T-cell (primary cell): ENCODE measurements at regions not wholly inside any gene's neighbourhood (a gene's known extent, or its start where the extent isn't known, plus 50 kb on each side); places are given as distances from the start of the nearest gene placed in this dataset.

Source experiments
- ATAC-seq, 4 experiments: fragments of 200-7000 bp in 3 of 4; fragments of 150-1000 bp in 1 of 4; cut with Tn5 transposase; replicated peaks in 1 of 4; 1 replicate in 3 of 4; 2 replicates in 1 of 4; pipeline ENCODE4 v1.10.0; 2021; ENCODE audit warnings: moderate library complexity in 3 of 4, mild to moderate bottlenecking in 2 of 4, moderate number of reproducible peaks in 1 of 4
- CTCF ChIA-PET, 2 donors: fragments of 300-600 bp; sonication (Branson Sonifier 250); formaldehyde crosslinking; loops; one replicate each; lab custom pipeline; 2022; ENCODE audit warnings: antibody characterized with exemption in 2 of 2; lab: Charles Lee
- POLR2A ChIA-PET, 2 donors: fragments of 300-600 bp; sonication (Branson Sonifier 250); formaldehyde crosslinking; loops; one replicate each; lab custom pipeline; 2022; ENCODE audit warnings: antibody characterized with exemption in 2 of 2; lab: Charles Lee
- DNase-seq, 35 experiments: peaks; one replicate each; pipeline versions ENCODE4 v3.0.0 to v3.0.0-alpha.2; 2013 to 2023
- H3K27ac ChIP-seq: one replicate; pipeline ENCODE4 v1.5.1; 2013; ENCODE audit warnings: low read length
- H3K27me3 ChIP-seq, 2 experiments: replicated peaks in 1 of 2; 1 replicate in 1 of 2; 2 replicates in 1 of 2; pipeline versions ENCODE4 v1.6.1 to v1.7.0; 2013; ENCODE audit warnings: low read length in 1 of 2, mixed read lengths in 1 of 2; ENCODE audit not compliant: control insufficient read depth in 2 of 2, insufficient read depth in 2 of 2; ENCODE audit errors: extremely low read depth in 1 of 2
- H3K36me3 ChIP-seq, 2 donors: 1 replicate in 1 of 2; 2 replicates in 1 of 2; pipeline versions ENCODE4 v1.6.1 to v1.7.0; 2013; ENCODE audit warnings: low read length in 1 of 2; ENCODE audit not compliant: control insufficient read depth in 2 of 2, insufficient read depth in 1 of 2; ENCODE audit errors: extremely low read depth in 1 of 2
- H3K4me1 ChIP-seq, 2 experiments: 1 replicate in 1 of 2; 2 replicates in 1 of 2; pipeline versions ENCODE4 v1.6.1 to v1.7.0; 2013; ENCODE audit warnings: low read length in 2 of 2, mixed read lengths in 1 of 2; ENCODE audit not compliant: insufficient read depth in 2 of 2, control insufficient read depth in 1 of 2; ENCODE audit errors: extremely low read depth in 1 of 2
- H3K4me3 ChIP-seq, 2 donors: 1 replicate in 1 of 2; 2 replicates in 1 of 2; pipeline versions ENCODE4 v1.5.1 to v1.7.0; 2013; ENCODE audit warnings: mild to moderate bottlenecking in 2 of 2, low read length in 1 of 2, moderate library complexity in 1 of 2; ENCODE audit not compliant: control insufficient read depth in 1 of 2; ENCODE audit errors: extremely low read depth in 1 of 2
- H3K9me3 ChIP-seq: 2 replicates; pipeline ENCODE4 v1.7.0; 2013
- H3K27ac Mint-ChIP-seq, 2 donors: one replicate each; pipeline ENCODE4 v1.8.0; 2020 to 2021; ENCODE audit warnings: mild to moderate bottlenecking in 2 of 2, mixed read lengths in 2 of 2
- H3K27me3 Mint-ChIP-seq, 2 donors: one replicate each; pipeline ENCODE4 v1.8.0; 2021 to 2022; ENCODE audit warnings: mixed read lengths in 2 of 2
- H3K36me3 Mint-ChIP-seq: one replicate; pipeline ENCODE4 v1.8.0; 2021; ENCODE audit warnings: mixed read lengths
- H3K4me1 Mint-ChIP-seq, 3 donors: one replicate each; pipeline ENCODE4 v1.8.0; 2020 to 2022; ENCODE audit warnings: mixed read lengths in 3 of 3, mild to moderate bottlenecking in 1 of 3
- H3K4me3 Mint-ChIP-seq, 3 donors: one replicate each; pipeline ENCODE4 v1.8.0; 2020 to 2022; ENCODE audit warnings: mild to moderate bottlenecking in 3 of 3, mixed read lengths in 3 of 3, moderate library complexity in 3 of 3
- H3K9me3 Mint-ChIP-seq, 3 donors: one replicate each; pipeline ENCODE4 v1.8.0; 2020 to 2022; ENCODE audit warnings: mixed read lengths in 3 of 3
- WGBS: methylation state at CpG from one replicate; pipeline ENCODE4 v1.1.5; 2013; ENCODE audit warnings: missing lambda C conversion rate; ENCODE audit not compliant: insufficient coverage; 5-methylcytosine and 5-hydroxymethylcytosine counted together

GRCh38 chr2:103618112-103618511 is 856.3 kb downstream of the TMEM182 start:
- H3K27me3 ChIP-seq: no peaks in the 10 kb centered on the region
- POLR2A ChIA-PET: no interaction called here
- no peaks in the 10 kb centered on the region for H3K4me1 Mint-ChIP-seq
- no CpG with 5 or more reads among the region's 2 CpGs for WGBS
- ATAC-seq (no peak), DNase-seq (no peak)
- CTCF ChIA-PET: no interaction called here
- H3K4me3 ChIP-seq: no peak overlapping the region
- H3K27ac Mint-ChIP-seq: no peak overlapping the region
- H3K27me3 Mint-ChIP-seq: no peaks in the 10 kb centered on the region
- no peaks in the 10 kb centered on the region for H3K36me3 Mint-ChIP-seq
- peaks cover 2% of the 10 kb centered on the region for H3K9me3 ChIP-seq
- H3K27ac ChIP-seq: no peak overlapping the region
- H3K9me3 Mint-ChIP-seq: peaks cover 23 to 49% (median 30%) of the 10 kb centered on the region in 3 donors
- H3K36me3 ChIP-seq: no peaks in the 10 kb centered on the region
- no peaks in the 10 kb centered on the region for H3K4me1 ChIP-seq
- H3K4me3 Mint-ChIP-seq: no peak overlapping the region

- DNase-seq (no peak), ATAC-seq (no peak)
- Histone ChIP-seq H3K27me3 (no peaks in the 10 kb centered on the region), H3K9me3 (no peaks in the 10 kb centered on the region), H3K36me3 (no peaks in the 10 kb centered on the region), H3K4me3 (no peak overlapping the region), H3K4me1 (no peaks in the 10 kb centered on the region), H3K27ac (no peak overlapping the region)
- ChIA-PET POLR2A (no interaction called here), CTCF (no interaction called here)
- WGBS: no CpG with 5 or more reads among the region's 1 CpG
- Mint-ChIP-seq H3K9me3 (peaks cover 20 to 34% (median 26%) of the 10 kb centered on the region in 3 donors), H3K4me3 (no peak overlapping the region), H3K4me1 (no peaks in the 10 kb centered on the region), H3K36me3 (no peaks in the 10 kb centered on the region), H3K27me3 (no peaks in the 10 kb centered on the region), H3K27ac (no peak overlapping the region)
Measured at GRCh38 chr2:103627301-103627700, 865.5 kb downstream of the TMEM182 start.

- Histone ChIP-seq H3K4me3 (no peak overlapping the region), H3K4me1 (no peaks in the 10 kb centered on the region), H3K27ac (no peak overlapping the region), H3K36me3 (no peaks in the 10 kb centered on the region), H3K27me3 (no peaks in the 10 kb centered on the region), H3K9me3 (peaks cover 2% of the 10 kb centered on the region)
- no peak overlapping the region for H3K27ac Mint-ChIP-seq
- no peaks in the 10 kb centered on the region for H3K4me1 Mint-ChIP-seq
- no peak overlapping the region for H3K4me3 Mint-ChIP-seq
- H3K9me3 Mint-ChIP-seq: peaks cover 4 to 17% (median 10%) of the 10 kb centered on the region in 3 donors
- no peaks in the 10 kb centered on the region for H3K36me3 Mint-ChIP-seq
- CTCF ChIA-PET: no interaction called here
- DNase-seq (no peak), ATAC-seq (no peak)
- POLR2A ChIA-PET: no interaction called here
- no CpG with 5 or more reads among the region's 2 CpGs for WGBS
- no peaks in the 10 kb centered on the region for H3K27me3 Mint-ChIP-seq
Measured at GRCh38 chr2:103638978-103639377, 877.1 kb downstream of the TMEM182 start.

- Histone ChIP-seq H3K9me3 (no peaks in the 10 kb centered on the region), H3K27ac (no peak overlapping the region), H3K36me3 (no peaks in the 10 kb centered on the region), H3K4me3 (no peak overlapping the region), H3K4me1 (no peaks in the 10 kb centered on the region), H3K27me3 (no peaks in the 10 kb centered on the region)
- CTCF ChIA-PET: no interaction called here
- Mint-ChIP-seq H3K4me1 (no peaks in the 10 kb centered on the region), H3K4me3 (no peak overlapping the region), H3K27ac (no peak overlapping the region), H3K27me3 (no peaks in the 10 kb centered on the region), H3K36me3 (no peaks in the 10 kb centered on the region), H3K9me3 (peaks cover 4 to 12% (median 9%) of the 10 kb centered on the region in 3 donors)
- POLR2A ChIA-PET: no interaction called here
- 17% methylated on average over 1 of the region's 3 CpGs for WGBS
- no peak for ATAC-seq
- no peak for DNase-seq
Measured at GRCh38 chr2:103656558-103656957, 894.7 kb downstream of the TMEM182 start.

- H3K27me3 ChIP-seq: no peaks in the 10 kb centered on the region
- no peaks in the 10 kb centered on the region for H3K36me3 Mint-ChIP-seq
- ATAC-seq: no peak
- no peaks in the 10 kb centered on the region for H3K36me3 ChIP-seq
- H3K9me3 ChIP-seq: no peaks in the 10 kb centered on the region
- ChIA-PET CTCF (no interaction called here), POLR2A (no interaction called here)
- no peak overlapping the region for H3K27ac Mint-ChIP-seq
- H3K4me1 ChIP-seq: no peaks in the 10 kb centered on the region
- DNase-seq: no peak
- H3K27ac ChIP-seq: no peak overlapping the region
- no peaks in the 10 kb centered on the region for H3K27me3 Mint-ChIP-seq
- H3K9me3 Mint-ChIP-seq: peaks cover 4 to 13% (median 7%) of the 10 kb centered on the region in 3 donors
- no peak overlapping the region for H3K4me3 Mint-ChIP-seq
- H3K4me1 Mint-ChIP-seq: no peaks in the 10 kb centered on the region
- no peak overlapping the region for H3K4me3 ChIP-seq
Measured at GRCh38 chr2:103660519-103660918, 898.7 kb downstream of the TMEM182 start.

DNA sequence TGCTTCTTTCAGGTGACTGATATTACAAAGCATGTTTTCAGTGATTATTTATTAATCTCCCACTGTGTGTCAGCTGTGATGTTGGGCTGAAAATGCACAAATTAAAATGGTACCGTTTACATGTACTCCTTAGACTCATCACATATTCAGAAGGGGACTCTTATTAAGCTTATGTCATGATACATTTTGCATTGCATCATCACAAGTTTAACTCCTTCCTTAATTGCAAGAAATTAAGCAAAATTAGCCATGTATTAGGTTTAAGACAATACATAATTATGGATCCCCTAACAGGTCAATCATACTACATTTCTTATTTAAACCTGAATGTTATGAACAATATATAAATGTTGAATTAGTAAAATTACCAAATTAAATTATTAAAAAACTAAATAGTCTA is 899.1 kb downstream of the TMEM182 start:
- H3K4me1 ChIP-seq: no peaks in the 10 kb centered on the region
- no peak overlapping the region for H3K27ac ChIP-seq
- ChIA-PET CTCF (no interaction called here), POLR2A (no interaction called here)
- 86% methylated on average over 1 of the region's 1 CpG for WGBS
- no peaks in the 10 kb centered on the region for H3K4me1 Mint-ChIP-seq
- no peaks in the 10 kb centered on the region for H3K36me3 Mint-ChIP-seq
- peaks cover 4 to 13% (median 7%) of the 10 kb centered on the region in 3 donors for H3K9me3 Mint-ChIP-seq
- DNase-seq: no peak
- ATAC-seq: no peak
- no peaks in the 10 kb centered on the region for H3K27me3 ChIP-seq
- H3K27ac Mint-ChIP-seq: no peak overlapping the region
- H3K36me3 ChIP-seq: no peaks in the 10 kb centered on the region
- no peaks in the 10 kb centered on the region for H3K27me3 Mint-ChIP-seq
- no peak overlapping the region for H3K4me3 ChIP-seq
- H3K4me3 Mint-ChIP-seq: no peak overlapping the region
- no peaks in the 10 kb centered on the region for H3K9me3 ChIP-seq

GRCh38 chr2:103664690-103665089 is 902.9 kb downstream of the TMEM182 start:
- H3K27ac ChIP-seq: no peak overlapping the region
- H3K27me3 Mint-ChIP-seq: no peaks in the 10 kb centered on the region
- H3K36me3 ChIP-seq: no peaks in the 10 kb centered on the region
- no peaks in the 10 kb centered on the region for H3K36me3 Mint-ChIP-seq
- ChIA-PET POLR2A (no interaction called here), CTCF (interaction anchor here in 1 of 2 donors (0.6 kb wide), 1 partner anchor 1175 kb away, joined by 7 read pairs; no protein-coding TSS in a partner anchor)
- H3K27me3 ChIP-seq: no peaks in the 10 kb centered on the region
- H3K4me1 ChIP-seq: no peaks in the 10 kb centered on the region
- ATAC-seq (no peak), DNase-seq (no peak)
- no peak overlapping the region for H3K4me3 Mint-ChIP-seq
- no peaks in the 10 kb centered on the region for H3K4me1 Mint-ChIP-seq
- no peak overlapping the region for H3K27ac Mint-ChIP-seq
- WGBS: 50% methylated on average over 1 of the region's 4 CpGs
- H3K4me3 ChIP-seq: no peak overlapping the region
- peaks cover 3 to 9% (median 4%) of the 10 kb centered on the region in 3 donors for H3K9me3 Mint-ChIP-seq
- no peaks in the 10 kb centered on the region for H3K9me3 ChIP-seq
